ENCODE measurements at regions not wholly inside any gene's neighbourhood (a gene's known extent, or its start where the extent isn't known, plus 50 kb on each side); places are given as distances from the start of the nearest gene placed in this dataset.

- no peak overlapping the region for H2AFZ ChIP-seq (ENCODE audit: control insufficient read depth, low read length)
- TF ChIP-seq, protein P1, sequence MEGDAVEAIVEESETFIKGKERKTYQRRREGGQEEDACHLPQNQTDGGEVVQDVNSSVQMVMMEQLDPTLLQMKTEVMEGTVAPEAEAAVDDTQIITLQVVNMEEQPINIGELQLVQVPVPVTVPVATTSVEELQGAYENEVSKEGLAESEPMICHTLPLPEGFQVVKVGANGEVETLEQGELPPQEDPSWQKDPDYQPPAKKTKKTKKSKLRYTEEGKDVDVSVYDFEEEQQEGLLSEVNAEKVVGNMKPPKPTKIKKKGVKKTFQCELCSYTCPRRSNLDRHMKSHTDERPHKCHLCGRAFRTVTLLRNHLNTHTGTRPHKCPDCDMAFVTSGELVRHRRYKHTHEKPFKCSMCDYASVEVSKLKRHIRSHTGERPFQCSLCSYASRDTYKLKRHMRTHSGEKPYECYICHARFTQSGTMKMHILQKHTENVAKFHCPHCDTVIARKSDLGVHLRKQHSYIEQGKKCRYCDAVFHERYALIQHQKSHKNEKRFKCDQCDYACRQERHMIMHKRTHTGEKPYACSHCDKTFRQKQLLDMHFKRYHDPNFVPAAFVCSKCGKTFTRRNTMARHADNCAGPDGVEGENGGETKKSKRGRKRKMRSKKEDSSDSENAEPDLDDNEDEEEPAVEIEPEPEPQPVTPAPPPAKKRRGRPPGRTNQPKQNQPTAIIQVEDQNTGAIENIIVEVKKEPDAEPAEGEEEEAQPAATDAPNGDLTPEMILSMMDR (optimal IDR thresholded peaks at IDR 0.05 in 1 of 3, IDR thresholded peaks at IDR 0.05 in 1 of 3, conservative IDR thresholded peaks at IDR 0.05 in 1 of 3; ENCODE audit: extremely low read depth in 1 of 3, insufficient read depth in 2 of 3, low read length in 3 of 3) = no peak
- no peak for TF ChIP-seq EZH2 (IDR thresholded peaks at IDR 0.05; ENCODE audit: low read length)
- no peaks in the 10 kb centered on the region for H3K27me3 ChIP-seq (ENCODE audit: control insufficient read depth, extremely low read depth, insufficient read depth, low read length)
- H3K79me2 ChIP-seq (ENCODE audit: control insufficient read depth, insufficient read depth, low read length) = no peaks in the 10 kb centered on the region
- FAIRE-seq (no peak), DNase-seq (ENCODE audit: low read depth, low spot score) (no peak)
- H3K9ac ChIP-seq (ENCODE audit: control insufficient read depth, extremely low read depth, insufficient read depth, low read length) = no peak overlapping the region
- H3K9me3 ChIP-seq (ENCODE audit: control insufficient read depth, low read depth, low read length) = no peaks in the 10 kb centered on the region
- no peaks in the 10 kb centered on the region for H3K36me3 ChIP-seq (ENCODE audit: control insufficient read depth in 2 of 2, extremely low read depth in 1 of 2, insufficient read depth in 2 of 2, low read length in 2 of 2)
- dilution Hi-C loops (cut with MboI; ENCODE audit: extremely low pct_ligation_motif_present, low sequenced_read_pairs) = no loop called here
- H3K27ac ChIP-seq (ENCODE audit: control insufficient read depth, insufficient read depth, low read length) = no peak overlapping the region
- H3K9me1 ChIP-seq (ENCODE audit: control insufficient read depth, extremely low read depth, insufficient read depth, low read length) = no peaks in the 10 kb centered on the region
- no peak overlapping the region for H3K4me2 ChIP-seq (ENCODE audit: control insufficient read depth, extremely low read depth, insufficient read depth, low read depth, low read length)
- no peaks in the 10 kb centered on the region for H4K20me1 ChIP-seq (ENCODE audit: control insufficient read depth, extremely low read depth, insufficient read depth, low read length)
- no peak overlapping the region for H3K4me3 ChIP-seq (ENCODE audit: control insufficient read depth in 2 of 3, extremely low read depth in 1 of 3, insufficient read depth in 2 of 3, low read depth in 1 of 3, low read length in 3 of 3)
- no peaks in the 10 kb centered on the region for H3K4me1 ChIP-seq (ENCODE audit: control insufficient read depth, extremely low read depth, insufficient read depth, low read length)
These were observed 983.6 kb upstream of the NR2F2 start for GRCh38 chr15:95346721-95347475.

- H3K79me2 ChIP-seq (ENCODE audit: control insufficient read depth, insufficient read depth, low read length) = no peaks in the 10 kb centered on the region
- H3K9me1 ChIP-seq (ENCODE audit: control insufficient read depth, extremely low read depth, insufficient read depth, low read length) = no peaks in the 10 kb centered on the region
- H3K36me3 ChIP-seq (ENCODE audit: control insufficient read depth in 2 of 2, extremely low read depth in 1 of 2, insufficient read depth in 2 of 2, low read length in 2 of 2) = no peaks in the 10 kb centered on the region
- no peaks in the 10 kb centered on the region for H3K9me3 ChIP-seq (ENCODE audit: control insufficient read depth, low read depth, low read length)
- H3K4me2 ChIP-seq (ENCODE audit: control insufficient read depth, extremely low read depth, insufficient read depth, low read depth, low read length) = no peak overlapping the region
- dilution Hi-C loops (cut with MboI; ENCODE audit: extremely low pct_ligation_motif_present, low sequenced_read_pairs) = no loop called here
- no peak overlapping the region for H3K4me3 ChIP-seq (ENCODE audit: control insufficient read depth in 2 of 3, extremely low read depth in 1 of 3, insufficient read depth in 2 of 3, low read depth in 1 of 3, low read length in 3 of 3)
- DNase-seq (ENCODE audit: low read depth, low spot score) (no peak), FAIRE-seq (no peak)
- TF ChIP-seq, protein P1 (optimal IDR thresholded peaks at IDR 0.05 in 1 of 3, IDR thresholded peaks at IDR 0.05 in 1 of 3, conservative IDR thresholded peaks at IDR 0.05 in 1 of 3; ENCODE audit: extremely low read depth in 1 of 3, insufficient read depth in 2 of 3, low read length in 3 of 3) = no peak
- TF ChIP-seq EZH2 (IDR thresholded peaks at IDR 0.05; ENCODE audit: low read length) = no peak
- no peak overlapping the region for H3K9ac ChIP-seq (ENCODE audit: control insufficient read depth, extremely low read depth, insufficient read depth, low read length)
- no peaks in the 10 kb centered on the region for H3K27me3 ChIP-seq (ENCODE audit: control insufficient read depth, extremely low read depth, insufficient read depth, low read length)
- no peak overlapping the region for H3K27ac ChIP-seq (ENCODE audit: control insufficient read depth, insufficient read depth, low read length)
- H4K20me1 ChIP-seq (ENCODE audit: control insufficient read depth, extremely low read depth, insufficient read depth, low read length) = no peaks in the 10 kb centered on the region
- no peaks in the 10 kb centered on the region for H3K4me1 ChIP-seq (ENCODE audit: control insufficient read depth, extremely low read depth, insufficient read depth, low read length)
- no peak overlapping the region for H2AFZ ChIP-seq (ENCODE audit: control insufficient read depth, low read length)
These were observed 982.7 kb upstream of the NR2F2 start for GRCh38 chr15:95347837-95348236.

Measured in keratinocyte (primary cell).